ENCODE measurements at regions not wholly inside any gene's neighbourhood (a gene's known extent, or its start where the extent isn't known, plus 50 kb on each side); places are given as distances from the start of the nearest gene placed in this dataset.

DNA sequence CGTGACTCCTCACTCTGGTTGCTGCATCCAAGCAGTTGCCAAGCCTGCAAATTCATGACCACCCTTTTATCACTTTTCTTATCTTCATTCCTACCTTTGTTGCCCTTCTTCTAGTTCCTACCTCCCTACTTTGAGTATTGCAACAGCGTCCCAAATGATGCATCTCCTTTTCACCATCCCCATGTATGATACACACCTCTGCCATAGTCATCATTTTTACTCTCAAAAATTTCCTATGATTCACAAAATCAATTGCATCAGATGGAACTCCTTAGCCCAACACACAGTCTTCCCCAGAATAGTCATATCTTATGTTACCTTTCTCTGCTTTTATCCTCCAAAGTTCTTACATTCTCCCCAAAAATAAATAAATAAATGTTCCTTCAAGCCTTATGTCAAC lies 262.6 kb downstream of the TBL1XR1 start:
- TF ChIP-seq POLR2A (IDR thresholded peaks at IDR 0.05) (no peak), EP300 (IDR thresholded peaks at IDR 0.05) (no peak), POLR2AphosphoS5 (IDR thresholded peaks at IDR 0.05) (no peak)
- TF ChIP-seq, protein P1, sequence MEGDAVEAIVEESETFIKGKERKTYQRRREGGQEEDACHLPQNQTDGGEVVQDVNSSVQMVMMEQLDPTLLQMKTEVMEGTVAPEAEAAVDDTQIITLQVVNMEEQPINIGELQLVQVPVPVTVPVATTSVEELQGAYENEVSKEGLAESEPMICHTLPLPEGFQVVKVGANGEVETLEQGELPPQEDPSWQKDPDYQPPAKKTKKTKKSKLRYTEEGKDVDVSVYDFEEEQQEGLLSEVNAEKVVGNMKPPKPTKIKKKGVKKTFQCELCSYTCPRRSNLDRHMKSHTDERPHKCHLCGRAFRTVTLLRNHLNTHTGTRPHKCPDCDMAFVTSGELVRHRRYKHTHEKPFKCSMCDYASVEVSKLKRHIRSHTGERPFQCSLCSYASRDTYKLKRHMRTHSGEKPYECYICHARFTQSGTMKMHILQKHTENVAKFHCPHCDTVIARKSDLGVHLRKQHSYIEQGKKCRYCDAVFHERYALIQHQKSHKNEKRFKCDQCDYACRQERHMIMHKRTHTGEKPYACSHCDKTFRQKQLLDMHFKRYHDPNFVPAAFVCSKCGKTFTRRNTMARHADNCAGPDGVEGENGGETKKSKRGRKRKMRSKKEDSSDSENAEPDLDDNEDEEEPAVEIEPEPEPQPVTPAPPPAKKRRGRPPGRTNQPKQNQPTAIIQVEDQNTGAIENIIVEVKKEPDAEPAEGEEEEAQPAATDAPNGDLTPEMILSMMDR (IDR thresholded peaks at IDR 0.05) = no peak

Measured in gastroesophageal sphincter (tissue), 3 donors.